ENCODE measurements at regions not wholly inside any gene's neighbourhood (a gene's known extent, or its start where the extent isn't known, plus 50 kb on each side); places are given as distances from the start of the nearest gene placed in this dataset.

GRCh38 chr7:41060796-41061195, 642.1 kb downstream of the INHBA start:
- no peak for TF ChIP-seq POLR2A (IDR thresholded peaks at IDR 0.05)
- no peak for TF ChIP-seq CTCF (IDR thresholded peaks at IDR 0.05)
